H9 (cell line): ENCODE measurements at regions not wholly inside any gene's neighbourhood (a gene's known extent, or its start where the extent isn't known, plus 50 kb on each side); places are given as distances from the start of the nearest gene placed in this dataset.

Source experiments
- DNase-seq: peaks from one replicate; pipeline ENCODE4 v3.0.0-alpha.2; 2017
- H2AFZ ChIP-seq: one replicate; pipeline ENCODE4 v1.6.1; 2013; ENCODE audit warnings: mild to moderate bottlenecking, low read length, control low read depth, moderate library complexity
- H2AK5ac ChIP-seq: 2 replicates; pipeline ENCODE4 v1.6.1; 2013; ENCODE audit warnings: low read length, control low read depth, mixed read lengths; ENCODE audit not compliant: insufficient read length
- H2BK120ac ChIP-seq: one replicate; pipeline ENCODE4 v1.6.1; 2013; ENCODE audit warnings: low read depth, mild to moderate bottlenecking, low read length, control low read depth, inconsistent platforms; ENCODE audit not compliant: poor library complexity, severe bottlenecking
- H2BK12ac ChIP-seq: 2 replicates; pipeline ENCODE4 v1.6.1; 2013; ENCODE audit warnings: low read length, control low read depth, mixed read lengths, low read depth; ENCODE audit not compliant: insufficient read length
- H2BK15ac ChIP-seq: 2 replicates; pipeline ENCODE4 v1.6.1; 2013; ENCODE audit warnings: low read depth, low read length, control low read depth
- H2BK20ac ChIP-seq: one replicate; pipeline ENCODE4 v1.6.1; 2013; ENCODE audit warnings: low read depth, mild to moderate bottlenecking, low read length, control low read depth, inconsistent platforms; ENCODE audit not compliant: poor library complexity, severe bottlenecking
- H2BK5ac ChIP-seq: 2 replicates; pipeline ENCODE4 v1.6.1; 2013; ENCODE audit warnings: low read length, control low read depth, mixed read lengths; ENCODE audit not compliant: insufficient read length
- H3K14ac ChIP-seq: 2 replicates; pipeline ENCODE4 v1.6.1; 2013; ENCODE audit warnings: low read length, control low read depth; ENCODE audit not compliant: insufficient read depth
- H3K18ac ChIP-seq: 2 replicates; pipeline ENCODE4 v1.6.1; 2013; ENCODE audit warnings: low read depth, mild to moderate bottlenecking, mixed read lengths, low read length, control low read depth; ENCODE audit not compliant: insufficient read length
- H3K23ac ChIP-seq: 2 replicates; pipeline ENCODE4 v1.6.1; 2013; ENCODE audit warnings: low read length, control low read depth, mixed read lengths, low read depth; ENCODE audit not compliant: insufficient read length
- H3K23me2 ChIP-seq: 2 replicates; pipeline ENCODE4 v1.6.1; 2013; ENCODE audit warnings: low read depth, mild to moderate bottlenecking, mixed read lengths, low read length, control low read depth; ENCODE audit not compliant: insufficient read length, poor library complexity, severe bottlenecking
- H3K27ac ChIP-seq: 2 replicates; pipeline ENCODE4 v1.5.1; 2013; ENCODE audit warnings: low read length, control low read depth, mixed read lengths, low read depth; ENCODE audit not compliant: insufficient read length
- H3K27me3 ChIP-seq: 2 replicates; pipeline ENCODE4 v1.6.1; 2013; ENCODE audit warnings: low read length, control low read depth, inconsistent platforms; ENCODE audit not compliant: insufficient read depth
- H3K4ac ChIP-seq: 2 replicates; pipeline ENCODE4 v1.6.1; 2013; ENCODE audit warnings: low read depth, mild to moderate bottlenecking, control low read depth, inconsistent platforms, low read length, moderate library complexity
- H3K4me1 ChIP-seq: 2 replicates; pipeline ENCODE4 v1.6.1; 2013; ENCODE audit warnings: low read length, control low read depth, inconsistent platforms; ENCODE audit not compliant: insufficient read depth
- H3K4me2 ChIP-seq: 2 replicates; pipeline ENCODE4 v1.6.1; 2013; ENCODE audit warnings: low read length, control low read depth, mixed read lengths; ENCODE audit not compliant: insufficient read length, insufficient read depth
- H3K56ac ChIP-seq: 2 replicates; pipeline ENCODE4 v1.6.1; 2013; ENCODE audit warnings: low read depth, mild to moderate bottlenecking, mixed read lengths, low read length, control low read depth; ENCODE audit not compliant: insufficient read length
- H3K79me1 ChIP-seq: 2 replicates; pipeline ENCODE4 v1.6.1; 2013; ENCODE audit warnings: low read depth, mild to moderate bottlenecking, moderate library complexity, low read length, control low read depth, inconsistent platforms; ENCODE audit not compliant: insufficient read depth, poor library complexity, severe bottlenecking
- H3K79me2 ChIP-seq: 2 replicates; pipeline ENCODE4 v1.6.1; 2013; ENCODE audit warnings: low read length, control low read depth, inconsistent platforms; ENCODE audit not compliant: insufficient read depth
- H3K9ac ChIP-seq: 2 replicates; pipeline ENCODE4 v1.6.1; 2013; ENCODE audit warnings: low read length, control low read depth, mixed read lengths; ENCODE audit not compliant: insufficient read length; ENCODE audit errors: extremely low read depth
- H3K9me3 ChIP-seq: one replicate; pipeline ENCODE4 v1.6.1; 2013; ENCODE audit warnings: low read depth, low read length, inconsistent platforms; ENCODE audit not compliant: control insufficient read depth
- H3T11ph ChIP-seq: one replicate; pipeline ENCODE4 v1.6.1; 2013; ENCODE audit warnings: mild to moderate bottlenecking, low read length, control low read depth, inconsistent platforms
- H4K20me1 ChIP-seq: one replicate; pipeline ENCODE4 v1.6.1; 2013; ENCODE audit not compliant: control insufficient read depth, insufficient read length, insufficient read depth
- H4K5ac ChIP-seq: 2 replicates; pipeline ENCODE4 v1.6.1; 2013; ENCODE audit warnings: low read depth, mild to moderate bottlenecking, mixed read lengths, low read length, control low read depth; ENCODE audit not compliant: insufficient read length
- H4K8ac ChIP-seq: replicated peaks from 2 replicates; pipeline ENCODE4 v1.6.1; 2013; ENCODE audit warnings: low read length, control low read depth, mixed read lengths, low read depth; ENCODE audit not compliant: insufficient read length
- H4K91ac ChIP-seq: 2 replicates; pipeline ENCODE4 v1.6.1; 2013; ENCODE audit warnings: low read depth, mild to moderate bottlenecking, moderate library complexity, mixed read lengths, low read length, control low read depth; ENCODE audit not compliant: insufficient read length
- H3K27ac Mint-ChIP-seq, 3 experiments: 2 replicates in 2 of 3; 3 replicates in 1 of 3; pipeline ENCODE4 v1.8.0; 2020 to 2021; ENCODE audit warnings: mixed read lengths in 3 of 3, mild to moderate bottlenecking in 1 of 3, moderate library complexity in 1 of 3
- H3K27me3 Mint-ChIP-seq: 2 replicates; pipeline ENCODE4 v1.8.0; 2021; ENCODE audit warnings: low read depth, mild to moderate bottlenecking, moderate library complexity, mixed read lengths
- H3K36me3 Mint-ChIP-seq, 3 experiments: 2 replicates in 2 of 3; 3 replicates in 1 of 3; pipeline ENCODE4 v1.8.0; 2020 to 2021; ENCODE audit warnings: low read depth in 3 of 3, mixed read lengths in 3 of 3; ENCODE audit not compliant: insufficient read depth in 1 of 3
- H3K4me1 Mint-ChIP-seq, 2 experiments: 2 replicates each; pipeline ENCODE4 v1.8.0; 2020; ENCODE audit warnings: mixed read lengths in 2 of 2
- H3K4me3 Mint-ChIP-seq, 2 experiments: 2 replicates in 1 of 2; 3 replicates in 1 of 2; pipeline ENCODE4 v1.8.0; 2020 to 2021; ENCODE audit warnings: mild to moderate bottlenecking in 2 of 2, mixed read lengths in 2 of 2, moderate library complexity in 1 of 2
- H3K9me3 Mint-ChIP-seq, 2 experiments: 2 replicates in 1 of 2; 3 replicates in 1 of 2; pipeline ENCODE4 v1.8.0; 2020; ENCODE audit warnings: mild to moderate bottlenecking in 2 of 2, mixed read lengths in 2 of 2, moderate library complexity in 1 of 2
- WGBS: extraction: QIAGEN DNeasy Blood & Tissue Kit; methylation state at CpG from one replicate; pipeline ENCODE4 v1.1.7; 2013; ENCODE audit warnings: missing lambda C conversion rate, low lambda C conversion rate, mixed read lengths; ENCODE audit not compliant: insufficient read length; ENCODE audit errors: extremely low coverage; 5-methylcytosine and 5-hydroxymethylcytosine counted together
- TF ChIP-seq, protein P1 (sequence below): fragments of 200-600 bp; sonication (generic); conservative IDR thresholded peaks from 3 replicates; pipeline ENCODE4 v1.8.0; 2021; ENCODE audit warnings: antibody characterized with exemption, mild to moderate bottlenecking

DNA sequence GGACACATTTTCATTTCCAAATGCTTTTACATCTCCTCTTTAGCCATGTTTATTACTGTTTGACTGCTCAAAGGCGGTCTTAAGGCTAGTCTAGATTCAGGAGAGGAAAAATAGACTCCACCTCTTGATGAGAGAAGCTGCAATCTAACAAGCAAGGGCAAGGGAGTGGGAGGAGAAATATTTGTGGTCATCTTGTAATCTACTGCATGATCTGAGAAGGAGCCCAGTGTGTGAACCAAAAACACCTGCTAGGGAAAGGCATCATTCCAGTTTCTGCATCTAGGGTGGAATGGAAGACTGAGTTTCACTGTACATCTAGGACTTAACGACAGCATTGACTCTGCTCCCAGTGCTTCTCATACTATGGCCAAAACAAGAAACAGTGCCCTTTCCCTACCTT lies 232.2 kb upstream of the HS3ST3A1 start:
- no peak overlapping the region for H3K4me3 Mint-ChIP-seq
- peaks cover 2% of the 10 kb centered on the region; the same call in 1 of the 2 replicates for H3K27me3 Mint-ChIP-seq
- Histone ChIP-seq H2AK5ac (no peak overlapping the region), H2BK15ac (no peak overlapping the region), H4K91ac (no peak overlapping the region), H3K9ac (no peak overlapping the region), H3K79me2 (no peaks in the 10 kb centered on the region), H2AFZ (no peak overlapping the region), H3K27ac (no peak overlapping the region), H3K4me1 (no peaks in the 10 kb centered on the region), H3K18ac (no peak overlapping the region), H4K20me1 (no peaks in the 10 kb centered on the region), H2BK20ac (no peak overlapping the region), H3K9me3 (no peaks in the 10 kb centered on the region), H3K27me3 (no peaks in the 10 kb centered on the region), H2BK120ac (no peak overlapping the region), H4K5ac (no peak overlapping the region), H3K23me2 (no peaks in the 10 kb centered on the region), H3T11ph (no peak overlapping the region), H3K4me2 (no peak overlapping the region), H4K8ac (no peak overlapping the region), H3K14ac (no peak overlapping the region), H2BK5ac (no peak overlapping the region), H3K23ac (no peak overlapping the region), H3K56ac (no peak overlapping the region), H3K4ac (no peak overlapping the region), H3K79me1 (no peaks in the 10 kb centered on the region), H2BK12ac (no peak overlapping the region)
- H3K9me3 Mint-ChIP-seq, result no peaks in the 10 kb centered on the region
- no peaks in the 10 kb centered on the region for H3K4me1 Mint-ChIP-seq
- TF ChIP-seq, protein P1, sequence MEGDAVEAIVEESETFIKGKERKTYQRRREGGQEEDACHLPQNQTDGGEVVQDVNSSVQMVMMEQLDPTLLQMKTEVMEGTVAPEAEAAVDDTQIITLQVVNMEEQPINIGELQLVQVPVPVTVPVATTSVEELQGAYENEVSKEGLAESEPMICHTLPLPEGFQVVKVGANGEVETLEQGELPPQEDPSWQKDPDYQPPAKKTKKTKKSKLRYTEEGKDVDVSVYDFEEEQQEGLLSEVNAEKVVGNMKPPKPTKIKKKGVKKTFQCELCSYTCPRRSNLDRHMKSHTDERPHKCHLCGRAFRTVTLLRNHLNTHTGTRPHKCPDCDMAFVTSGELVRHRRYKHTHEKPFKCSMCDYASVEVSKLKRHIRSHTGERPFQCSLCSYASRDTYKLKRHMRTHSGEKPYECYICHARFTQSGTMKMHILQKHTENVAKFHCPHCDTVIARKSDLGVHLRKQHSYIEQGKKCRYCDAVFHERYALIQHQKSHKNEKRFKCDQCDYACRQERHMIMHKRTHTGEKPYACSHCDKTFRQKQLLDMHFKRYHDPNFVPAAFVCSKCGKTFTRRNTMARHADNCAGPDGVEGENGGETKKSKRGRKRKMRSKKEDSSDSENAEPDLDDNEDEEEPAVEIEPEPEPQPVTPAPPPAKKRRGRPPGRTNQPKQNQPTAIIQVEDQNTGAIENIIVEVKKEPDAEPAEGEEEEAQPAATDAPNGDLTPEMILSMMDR, result no peak
- H3K36me3 Mint-ChIP-seq, result no peaks in the 10 kb centered on the region; a peak in 1 of 7 replicates
- no CpG with 5 or more reads among the region's 2 CpGs for WGBS
- no peak for DNase-seq
- H3K27ac Mint-ChIP-seq, result no peak overlapping the region
